ENCODE measurements at regions not wholly inside any gene's neighbourhood (a gene's known extent, or its start where the extent isn't known, plus 50 kb on each side); places are given as distances from the start of the nearest gene placed in this dataset.

DNA sequence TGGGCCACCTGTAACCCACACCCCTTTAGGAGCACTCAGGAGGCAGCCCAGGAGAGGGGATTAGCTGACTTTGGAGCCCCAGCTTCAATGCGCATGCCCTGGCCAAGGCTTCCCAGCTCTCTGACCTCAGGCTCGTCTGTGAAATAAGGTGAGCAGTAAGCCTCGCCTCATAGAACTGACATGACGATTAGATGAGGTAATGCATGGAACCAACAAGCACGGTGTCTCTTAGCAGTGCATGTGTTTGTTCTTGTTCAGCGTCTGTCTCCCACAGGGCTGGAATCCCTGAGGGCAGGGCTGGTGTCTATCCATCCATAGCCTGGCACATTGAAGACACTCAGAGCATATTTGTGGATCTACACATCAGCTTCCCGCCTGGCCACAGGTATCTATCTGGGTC, 415.4 kb downstream of the MN1 start:
- Histone ChIP-seq H3K9ac (replicated peaks in 1 of 4; ENCODE audit: extremely low read depth in 1 of 4, low read depth in 3 of 4, low read length in 3 of 4) (no peak overlapping the region), H3K27me3 (replicated peaks in 1 of 4; ENCODE audit: control insufficient read depth in 3 of 4, extremely low read depth in 1 of 4, insufficient read depth in 3 of 4, low read length in 3 of 4) (no peaks in the 10 kb centered on the region), H4K91ac (replicated peaks; ENCODE audit: insufficient read length, low read length) (no peak overlapping the region), H2AFZ (ENCODE audit: low read length) (no peak overlapping the region), H4K5ac (ENCODE audit: insufficient read length, low read depth, low read length) (no peak overlapping the region), H3K4me3 (ENCODE audit: extremely low read depth in 1 of 4, insufficient read depth in 2 of 4, low read depth in 3 of 4, low read length in 4 of 4) (no peak overlapping the region), H2AK5ac (ENCODE audit: low read depth, low read length) (no peak overlapping the region), H3K18ac (ENCODE audit: extremely low read depth, low read length) (no peak overlapping the region), H3K9me3 (ENCODE audit: insufficient read depth in 2 of 2, low read depth in 1 of 2, low read length in 1 of 2) (no peaks in the 10 kb centered on the region), H2BK15ac (ENCODE audit: low read length) (no peak overlapping the region), H3K4me1 (replicated peaks in 1 of 4; ENCODE audit: control insufficient read depth in 3 of 4, insufficient read depth in 4 of 4, low read length in 3 of 4) (no peaks in the 10 kb centered on the region; a peak in 1 of 7 replicates), H3K36me3 (ENCODE audit: control insufficient read depth in 2 of 4, insufficient read depth in 4 of 4, low read length in 3 of 4) (no peaks in the 10 kb centered on the region), H4K8ac (ENCODE audit: extremely low read depth, insufficient read depth, low read length) (no peak overlapping the region), H2BK12ac (ENCODE audit: low read depth, low read length) (no peak overlapping the region), H2BK20ac (ENCODE audit: low read length) (no peak overlapping the region), H3K4me2 (ENCODE audit: insufficient read depth in 1 of 2, low read depth in 2 of 2, low read length in 2 of 2) (no peak overlapping the region), H3K79me2 (ENCODE audit: control insufficient read depth in 1 of 2, insufficient read depth in 2 of 2, low read length in 2 of 2) (no peaks in the 10 kb centered on the region), H3K79me1 (ENCODE audit: low read depth, low read length) (no peaks in the 10 kb centered on the region), H3K56ac (replicated peaks; ENCODE audit: insufficient read length, low read depth, low read length) (no peak overlapping the region), H4K20me1 (replicated peaks in 1 of 2; ENCODE audit: control insufficient read depth in 1 of 2, insufficient read depth in 2 of 2, low read length in 2 of 2) (no peaks in the 10 kb centered on the region), H3K4ac (replicated peaks; ENCODE audit: insufficient read length, low read depth, low read length) (no peak overlapping the region), H3K23ac (ENCODE audit: insufficient read length) (no peak overlapping the region), H3K14ac (ENCODE audit: insufficient read length) (no peak overlapping the region), H2BK120ac (replicated peaks; ENCODE audit: low read depth, low read length) (no peak overlapping the region), H3K23me2 (ENCODE audit: low read depth, low read length) (no peaks in the 10 kb centered on the region), H3K27ac (ENCODE audit: low read depth, low read length) (no peak overlapping the region), H2BK5ac (ENCODE audit: low read depth, low read length) (no peak overlapping the region)
- 78% methylated on average over 7 of the region's 7 CpGs; no CpG with 5 or more reads in 1 of the 2 experiments for WGBS, 2 experiments (ENCODE audit: extremely low coverage in 1 of 2, insufficient coverage in 1 of 2, insufficient read length in 1 of 2, insufficient replicate concordance in 2 of 2, low coverage in 1 of 2, low lambda C conversion rate in 2 of 2, missing lambda C conversion rate in 1 of 2)
- no peak for FAIRE-seq
- no peak for DNase-seq (ENCODE audit: low read depth in 1 of 2, low spot score in 2 of 2)
- POLR2A ChIA-PET (ENCODE audit: partially characterized antibody), result no interaction called here
- CTCF ChIA-PET (ENCODE audit: partially characterized antibody), result interaction anchor here (1.5 kb wide), 1 partner anchor 54 kb away, joined by 3 read pairs; no protein-coding TSS in a partner anchor
- TF ChIP-seq, protein P1, sequence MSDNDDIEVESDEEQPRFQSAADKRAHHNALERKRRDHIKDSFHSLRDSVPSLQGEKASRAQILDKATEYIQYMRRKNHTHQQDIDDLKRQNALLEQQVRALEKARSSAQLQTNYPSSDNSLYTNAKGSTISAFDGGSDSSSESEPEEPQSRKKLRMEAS (IDR thresholded peaks at IDR 0.05), result no peak
- TF ChIP-seq TAF1 (IDR thresholded peaks at IDR 0.05; ENCODE audit: low read depth, low read length) (no peak), GTF2F1 (IDR thresholded peaks at IDR 0.05; ENCODE audit: borderline replicate concordance, low read depth, low read length) (no peak), BACH1 (IDR thresholded peaks at IDR 0.05; ENCODE audit: low read length) (no peak), SP2 (IDR thresholded peaks at IDR 0.05; ENCODE audit: low read length) (no peak), CTBP2 (IDR thresholded peaks at IDR 0.05; ENCODE audit: borderline replicate concordance, insufficient read depth, insufficient read length, low read length) (no peak), POLR2AphosphoS5 (IDR thresholded peaks at IDR 0.05; ENCODE audit: low read depth, low read length) (no peak), BCL11A (IDR thresholded peaks at IDR 0.05; ENCODE audit: low read depth in 2 of 2, low read length in 2 of 2) (no peak), KDM1A (IDR thresholded peaks at IDR 0.05; ENCODE audit: borderline replicate concordance, low read length) (no peak), SAP30 (IDR thresholded peaks at IDR 0.05; ENCODE audit: insufficient read depth, insufficient replicate concordance, low read length) (no peak), HDAC2 (IDR thresholded peaks at IDR 0.05; ENCODE audit: borderline replicate concordance in 1 of 2, low read depth in 2 of 2, low read length in 2 of 2) (no peak), TEAD4 (IDR thresholded peaks at IDR 0.05; ENCODE audit: low read depth, low read length) (no peak), HDAC6 (IDR thresholded peaks at IDR 0.05; ENCODE audit: low read depth, low read length) (no peak)
- TF ChIP-seq, protein P2, sequence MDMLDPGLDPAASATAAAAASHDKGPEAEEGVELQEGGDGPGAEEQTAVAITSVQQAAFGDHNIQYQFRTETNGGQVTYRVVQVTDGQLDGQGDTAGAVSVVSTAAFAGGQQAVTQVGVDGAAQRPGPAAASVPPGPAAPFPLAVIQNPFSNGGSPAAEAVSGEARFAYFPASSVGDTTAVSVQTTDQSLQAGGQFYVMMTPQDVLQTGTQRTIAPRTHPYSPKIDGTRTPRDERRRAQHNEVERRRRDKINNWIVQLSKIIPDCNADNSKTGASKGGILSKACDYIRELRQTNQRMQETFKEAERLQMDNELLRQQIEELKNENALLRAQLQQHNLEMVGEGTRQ (IDR thresholded peaks at IDR 0.05; ENCODE audit: low read length), result no peak

Measured in H1 (cell line).